HL-60 (cell line): ENCODE measurements at regions not wholly inside any gene's neighbourhood (a gene's known extent, or its start where the extent isn't known, plus 50 kb on each side); places are given as distances from the start of the nearest gene placed in this dataset.

Source experiments
- DNase-seq, 2 experiments: peaks; one replicate each; pipeline ENCODE4 v3.0.0-alpha.2; 2010 to 2020; ENCODE audit warnings: low read depth in 1 of 2, low spot score in 1 of 2
- H3K27ac ChIP-seq: fragments of 250-450 bp; sonication (Bioruptor Pico); replicated peaks from 2 replicates; pipeline ENCODE4 v1.5.1; 2020; ENCODE audit warnings: mild to moderate bottlenecking, moderate library complexity
- H3K27me3 ChIP-seq: fragments of 250-450 bp; sonication (Bioruptor Pico); 2 replicates; pipeline ENCODE4 v1.5.1; 2021; ENCODE audit warnings: mild to moderate bottlenecking, moderate library complexity; ENCODE audit not compliant: insufficient read depth, poor library complexity, severe bottlenecking
- H3K4me3 ChIP-seq: replicated peaks from 2 replicates; pipeline ENCODE4 v1.5.1; 2011; ENCODE audit warnings: mild to moderate bottlenecking, control low read depth, low read length; ENCODE audit not compliant: insufficient read depth
- GABPA ChIP-seq: IDR thresholded peaks from 2 replicates; pipeline ENCODE4 v1.6.1; 2012; ENCODE audit warnings: low read depth
- POLR2AphosphoS5 ChIP-seq: IDR thresholded peaks from 2 replicates; pipeline ENCODE4 v1.6.1; 2012; ENCODE audit warnings: low read depth
- SPI1 ChIP-seq: IDR thresholded peaks from 2 replicates; pipeline ENCODE4 v1.6.1; 2012; ENCODE audit warnings: low read depth, mild to moderate bottlenecking, borderline replicate concordance
- TF ChIP-seq, protein P1 (sequence below): IDR thresholded peaks from one replicate; pipeline ENCODE4 v1.5.1; 2011; ENCODE audit warnings: low read length, control low read depth, inconsistent platforms; ENCODE audit not compliant: insufficient read depth
- TF ChIP-seq, protein P2 (sequence below): IDR thresholded peaks from 2 replicates; pipeline ENCODE4 v1.6.1; 2012; ENCODE audit warnings: low read depth; ENCODE audit not compliant: insufficient replicate concordance

DNA sequence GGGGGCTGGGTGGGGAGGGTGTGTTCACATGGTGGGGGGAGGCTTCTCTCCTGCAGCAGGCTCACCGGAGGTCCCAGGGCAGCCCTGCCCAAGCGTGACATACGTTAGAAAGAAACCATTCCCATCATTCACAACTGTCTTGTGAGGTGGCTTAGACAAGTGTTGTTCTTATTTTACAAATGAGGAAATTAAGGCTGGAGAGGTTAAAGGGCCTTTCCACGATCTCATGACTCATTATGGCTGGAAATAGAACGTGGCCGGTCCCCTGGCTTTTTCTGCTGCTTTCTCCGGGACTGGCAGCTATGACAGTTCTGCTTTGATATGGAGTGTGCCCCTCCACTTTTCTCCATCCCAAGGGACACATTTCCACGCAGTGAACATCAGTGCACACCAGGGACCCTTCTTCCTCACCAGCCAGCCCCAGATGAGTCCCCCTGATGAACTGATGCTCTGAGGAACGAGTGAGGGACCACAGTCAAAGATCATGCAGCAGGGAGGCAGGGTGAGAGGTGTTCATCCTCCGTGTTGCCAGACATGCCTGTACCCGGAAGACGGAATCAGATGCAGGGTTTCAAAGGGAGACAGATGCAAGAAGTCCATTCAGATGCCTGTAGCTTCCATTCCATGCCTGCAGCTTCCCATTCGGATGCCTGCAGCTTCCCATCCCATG is 64.0 kb upstream of the ACSL1 start:
- no peak for DNase-seq
- no peak for TF ChIP-seq GABPA
- TF ChIP-seq POLR2AphosphoS5, result no peak
- Histone ChIP-seq H3K27me3 (no peaks in the 10 kb centered on the region), H3K27ac (no peak overlapping the region), H3K4me3 (no peak overlapping the region)

GRCh38 chr4:184890499-184890898 is 64.7 kb upstream of the ACSL1 start:
- TF ChIP-seq, protein P1, sequence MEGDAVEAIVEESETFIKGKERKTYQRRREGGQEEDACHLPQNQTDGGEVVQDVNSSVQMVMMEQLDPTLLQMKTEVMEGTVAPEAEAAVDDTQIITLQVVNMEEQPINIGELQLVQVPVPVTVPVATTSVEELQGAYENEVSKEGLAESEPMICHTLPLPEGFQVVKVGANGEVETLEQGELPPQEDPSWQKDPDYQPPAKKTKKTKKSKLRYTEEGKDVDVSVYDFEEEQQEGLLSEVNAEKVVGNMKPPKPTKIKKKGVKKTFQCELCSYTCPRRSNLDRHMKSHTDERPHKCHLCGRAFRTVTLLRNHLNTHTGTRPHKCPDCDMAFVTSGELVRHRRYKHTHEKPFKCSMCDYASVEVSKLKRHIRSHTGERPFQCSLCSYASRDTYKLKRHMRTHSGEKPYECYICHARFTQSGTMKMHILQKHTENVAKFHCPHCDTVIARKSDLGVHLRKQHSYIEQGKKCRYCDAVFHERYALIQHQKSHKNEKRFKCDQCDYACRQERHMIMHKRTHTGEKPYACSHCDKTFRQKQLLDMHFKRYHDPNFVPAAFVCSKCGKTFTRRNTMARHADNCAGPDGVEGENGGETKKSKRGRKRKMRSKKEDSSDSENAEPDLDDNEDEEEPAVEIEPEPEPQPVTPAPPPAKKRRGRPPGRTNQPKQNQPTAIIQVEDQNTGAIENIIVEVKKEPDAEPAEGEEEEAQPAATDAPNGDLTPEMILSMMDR, result no peak
- TF ChIP-seq, protein P2, sequence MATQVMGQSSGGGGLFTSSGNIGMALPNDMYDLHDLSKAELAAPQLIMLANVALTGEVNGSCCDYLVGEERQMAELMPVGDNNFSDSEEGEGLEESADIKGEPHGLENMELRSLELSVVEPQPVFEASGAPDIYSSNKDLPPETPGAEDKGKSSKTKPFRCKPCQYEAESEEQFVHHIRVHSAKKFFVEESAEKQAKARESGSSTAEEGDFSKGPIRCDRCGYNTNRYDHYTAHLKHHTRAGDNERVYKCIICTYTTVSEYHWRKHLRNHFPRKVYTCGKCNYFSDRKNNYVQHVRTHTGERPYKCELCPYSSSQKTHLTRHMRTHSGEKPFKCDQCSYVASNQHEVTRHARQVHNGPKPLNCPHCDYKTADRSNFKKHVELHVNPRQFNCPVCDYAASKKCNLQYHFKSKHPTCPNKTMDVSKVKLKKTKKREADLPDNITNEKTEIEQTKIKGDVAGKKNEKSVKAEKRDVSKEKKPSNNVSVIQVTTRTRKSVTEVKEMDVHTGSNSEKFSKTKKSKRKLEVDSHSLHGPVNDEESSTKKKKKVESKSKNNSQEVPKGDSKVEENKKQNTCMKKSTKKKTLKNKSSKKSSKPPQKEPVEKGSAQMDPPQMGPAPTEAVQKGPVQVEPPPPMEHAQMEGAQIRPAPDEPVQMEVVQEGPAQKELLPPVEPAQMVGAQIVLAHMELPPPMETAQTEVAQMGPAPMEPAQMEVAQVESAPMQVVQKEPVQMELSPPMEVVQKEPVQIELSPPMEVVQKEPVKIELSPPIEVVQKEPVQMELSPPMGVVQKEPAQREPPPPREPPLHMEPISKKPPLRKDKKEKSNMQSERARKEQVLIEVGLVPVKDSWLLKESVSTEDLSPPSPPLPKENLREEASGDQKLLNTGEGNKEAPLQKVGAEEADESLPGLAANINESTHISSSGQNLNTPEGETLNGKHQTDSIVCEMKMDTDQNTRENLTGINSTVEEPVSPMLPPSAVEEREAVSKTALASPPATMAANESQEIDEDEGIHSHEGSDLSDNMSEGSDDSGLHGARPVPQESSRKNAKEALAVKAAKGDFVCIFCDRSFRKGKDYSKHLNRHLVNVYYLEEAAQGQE, result no peak
- TF ChIP-seq POLR2AphosphoS5, result no peak
- no peak for TF ChIP-seq SPI1
- no peak for TF ChIP-seq GABPA
- no peak overlapping the region for H3K4me3 ChIP-seq
- H3K27ac ChIP-seq, result no peak overlapping the region
- no peaks in the 10 kb centered on the region for H3K27me3 ChIP-seq
- no peak for DNase-seq

GRCh38 chr4:184891816-184892397 is 66.1 kb upstream of the ACSL1 start:
- Histone ChIP-seq H3K27ac (no peak overlapping the region), H3K27me3 (no peaks in the 10 kb centered on the region), H3K4me3 (no peak overlapping the region)
- DNase-seq, result no peak
- TF ChIP-seq, protein P1, result no peak
- TF ChIP-seq GABPA, result no peak

DNA sequence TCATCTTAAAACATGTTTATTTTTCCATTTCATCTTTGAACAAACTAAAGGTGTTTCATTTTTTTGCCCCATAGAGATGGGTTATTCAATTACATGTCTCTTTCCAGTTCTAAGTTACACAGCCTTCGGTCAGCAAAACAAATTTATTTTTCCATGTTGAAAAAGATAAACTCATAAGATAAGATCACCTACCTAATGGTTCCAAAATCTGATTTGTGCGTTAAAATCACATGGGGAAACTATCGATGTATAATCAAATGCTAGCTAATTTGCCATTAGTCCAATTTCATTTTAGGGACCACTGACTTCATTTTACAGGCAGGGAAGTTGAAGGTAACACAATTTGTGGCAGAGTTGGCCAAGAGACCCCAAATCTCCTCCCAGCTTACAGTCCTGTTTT is 67.2 kb upstream of the ACSL1 start:
- Histone ChIP-seq H3K4me3 (no peak overlapping the region), H3K27me3 (no peaks in the 10 kb centered on the region), H3K27ac (no peak overlapping the region)
- no peak for DNase-seq
- TF ChIP-seq, protein P2, result no peak
- TF ChIP-seq, protein P1, result no peak
- TF ChIP-seq SPI1 (no peak), GABPA (no peak)
